ENCODE measurements at regions not wholly inside any gene's neighbourhood (a gene's known extent, or its start where the extent isn't known, plus 50 kb on each side); places are given as distances from the start of the nearest gene placed in this dataset.

GRCh38 chrX:33784548-33784947 is 347.6 kb downstream of the FAM47A start:
- no peak for DNase-seq (ENCODE audit: low read depth in 2 of 2)
- TF ChIP-seq CTCF (IDR thresholded peaks at IDR 0.05; ENCODE audit: low read depth, low read length) = no peak
- H3K4me3 ChIP-seq (replicated peaks in 1 of 2; ENCODE audit: low read depth in 2 of 2, low read length in 2 of 2) = no peak overlapping the region

- TF ChIP-seq CTCF (IDR thresholded peaks at IDR 0.05; ENCODE audit: low read depth, low read length) = no peak
- DNase-seq (ENCODE audit: low read depth in 2 of 2) = no peak
- no peak overlapping the region for H3K4me3 ChIP-seq (replicated peaks in 1 of 2; ENCODE audit: low read depth in 2 of 2, low read length in 2 of 2)
Observed at GRCh38 chrX:33741807-33742206, 390.3 kb downstream of the FAM47A start.

GRCh38 chrX:33735182-33735581 is 396.9 kb downstream of the FAM47A start:
- no peak for DNase-seq (ENCODE audit: low read depth in 2 of 2)
- TF ChIP-seq CTCF (IDR thresholded peaks at IDR 0.05; ENCODE audit: low read depth, low read length) = no peak
- no peak overlapping the region for H3K4me3 ChIP-seq (replicated peaks in 1 of 2; ENCODE audit: low read depth in 2 of 2, low read length in 2 of 2)

- no peak for DNase-seq (ENCODE audit: low read depth in 2 of 2)
- no peak overlapping the region for H3K4me3 ChIP-seq (replicated peaks in 1 of 2; ENCODE audit: low read depth in 2 of 2, low read length in 2 of 2)
- TF ChIP-seq CTCF (IDR thresholded peaks at IDR 0.05; ENCODE audit: low read depth, low read length) = no peak
Observed at GRCh38 chrX:33726281-33727160, 405.6 kb downstream of the FAM47A start.

- H3K4me3 ChIP-seq (replicated peaks in 1 of 2; ENCODE audit: low read depth in 2 of 2, low read length in 2 of 2) = peak overlapping the region in 1 of 2 donors; percentile 26
- no peak for TF ChIP-seq CTCF (IDR thresholded peaks at IDR 0.05; ENCODE audit: low read depth, low read length)
- DNase-seq (ENCODE audit: low read depth in 2 of 2) = peak in 1 of 2 donors; percentile 14
Observed at GRCh38 chrX:33725535-33726210, 406.4 kb downstream of the FAM47A start.

- TF ChIP-seq CTCF (IDR thresholded peaks at IDR 0.05; ENCODE audit: low read depth, low read length) = no peak
- no peak overlapping the region for H3K4me3 ChIP-seq (replicated peaks in 1 of 2; ENCODE audit: low read depth in 2 of 2, low read length in 2 of 2)
- DNase-seq (ENCODE audit: low read depth in 2 of 2) = no peak
Observed at GRCh38 chrX:33721927-33722326, 410.2 kb downstream of the FAM47A start.
